AG08396 (cell line): ENCODE measurements at regions not wholly inside any gene's neighbourhood (a gene's known extent, or its start where the extent isn't known, plus 50 kb on each side); places are given as distances from the start of the nearest gene placed in this dataset.
A peak's percentile ranks its signal among the peaks of the same experiment; 100 is the strongest.
"Not testable (repeated sequence)": the region's sequence is repeated elsewhere in the genome, so short reads cannot be mapped to it uniquely, and the experiment has no call there.

Source experiments
- DNase-seq: peaks from one replicate; pipeline ENCODE4 v3.0.0; 2012; ENCODE audit warnings: low spot score, mixed read lengths

GRCh38 chr12:19909418-19909817 lies 458.9 kb upstream of the PDE3A start:
- no peak for DNase-seq

- DNase-seq = no peak
Observed at GRCh38 chr12:19910681-19911080, 457.7 kb upstream of the PDE3A start.

- no peak for DNase-seq
Observed at GRCh38 chr12:19912991-19913390, 455.3 kb upstream of the PDE3A start.

GRCh38 chr12:19915392-19916195 lies 452.7 kb upstream of the PDE3A start:
- DNase-seq = no peak

GRCh38 chr12:19916196-19916753 lies 452.1 kb upstream of the PDE3A start:
- no peak for DNase-seq

GRCh38 chr12:19916974-19917373 lies 451.4 kb upstream of the PDE3A start:
- no peak for DNase-seq

- not testable (repeated sequence) for DNase-seq
Observed at GRCh38 chr12:19921716-19922115, 446.6 kb upstream of the PDE3A start.

- DNase-seq = no peak
Observed at GRCh38 chr12:19922717-19923116, 445.6 kb upstream of the PDE3A start.

GRCh38 chr12:19924360-19924759 lies 444.0 kb upstream of the PDE3A start:
- no peak for DNase-seq

GRCh38 chr12:19925841-19926240 lies 442.5 kb upstream of the PDE3A start:
- no peak for DNase-seq

- no peak for DNase-seq
Observed at GRCh38 chr12:19926266-19926665, 442.1 kb upstream of the PDE3A start.

GRCh38 chr12:19927661-19928060 lies 440.7 kb upstream of the PDE3A start:
- DNase-seq = no peak

GRCh38 chr12:19932413-19932812 lies 435.9 kb upstream of the PDE3A start:
- DNase-seq = no peak

GRCh38 chr12:19933924-19934323 lies 434.4 kb upstream of the PDE3A start:
- DNase-seq = no peak

GRCh38 chr12:19937161-19937560 lies 431.2 kb upstream of the PDE3A start:
- no peak for DNase-seq

- DNase-seq = no peak
Observed at GRCh38 chr12:19938031-19938430, 430.3 kb upstream of the PDE3A start.

- no peak for DNase-seq
Observed at GRCh38 chr12:19938491-19938890, 429.8 kb upstream of the PDE3A start.

GRCh38 chr12:19940267-19940666 lies 428.1 kb upstream of the PDE3A start:
- DNase-seq = no peak

GRCh38 chr12:19941096-19941495 lies 427.2 kb upstream of the PDE3A start:
- no peak for DNase-seq

GRCh38 chr12:19945559-19946435 lies 422.5 kb upstream of the PDE3A start:
- DNase-seq = peak; percentile 55

GRCh38 chr12:19946550-19946949 lies 421.8 kb upstream of the PDE3A start:
- peak; percentile 81 for DNase-seq

GRCh38 chr12:19947344-19947743 lies 421.0 kb upstream of the PDE3A start:
- no peak for DNase-seq

- DNase-seq = no peak
Observed at GRCh38 chr12:19951664-19952063, 416.7 kb upstream of the PDE3A start.
